Ovary (tissue), 3 donors: ENCODE measurements at regions not wholly inside any gene's neighbourhood (a gene's known extent, or its start where the extent isn't known, plus 50 kb on each side); places are given as distances from the start of the nearest gene placed in this dataset.

Experiments
- POLR2A ChIP-seq: fragments of 450-650 bp; IDR thresholded peaks from one replicate; pipeline ENCODE4 v1.6.1; 2017; ENCODE audit warnings: antibody characterized with exemption, mild to moderate bottlenecking, moderate library complexity
- TF ChIP-seq, protein P1 (sequence below), 3 donors: fragments of 450-650 bp in 2 of 3; fragments of 200-600 bp in 1 of 3; IDR thresholded peaks; one replicate each; pipeline versions ENCODE4 v1.5.1 to v1.8.0; 2016 to 2022; ENCODE audit warnings: antibody characterized with exemption in 3 of 3, mild to moderate bottlenecking in 1 of 3
- donor health status: DM: no; HTN: no; CAD: no.

DNA sequence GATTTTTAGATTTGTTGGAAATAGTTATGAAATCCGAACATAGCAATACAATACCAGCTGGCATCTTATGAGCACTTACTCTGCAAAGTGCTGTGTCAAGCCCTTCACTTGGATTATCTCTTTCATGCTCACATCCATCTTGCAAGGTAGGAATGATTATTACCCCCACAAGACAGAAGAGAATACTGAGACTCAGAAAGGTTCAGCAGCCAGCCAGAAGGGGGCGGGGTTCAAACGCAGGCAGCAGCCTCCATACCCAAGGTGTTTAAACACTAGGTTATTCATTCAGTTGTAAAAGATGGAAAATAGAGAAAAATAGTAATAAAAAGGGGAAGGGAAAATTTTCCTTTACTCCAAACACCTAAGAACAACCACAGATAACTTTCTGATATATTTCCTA is 158.5 kb downstream of the CCDC34 start:
- no peak for TF ChIP-seq POLR2A
- TF ChIP-seq, protein P1, sequence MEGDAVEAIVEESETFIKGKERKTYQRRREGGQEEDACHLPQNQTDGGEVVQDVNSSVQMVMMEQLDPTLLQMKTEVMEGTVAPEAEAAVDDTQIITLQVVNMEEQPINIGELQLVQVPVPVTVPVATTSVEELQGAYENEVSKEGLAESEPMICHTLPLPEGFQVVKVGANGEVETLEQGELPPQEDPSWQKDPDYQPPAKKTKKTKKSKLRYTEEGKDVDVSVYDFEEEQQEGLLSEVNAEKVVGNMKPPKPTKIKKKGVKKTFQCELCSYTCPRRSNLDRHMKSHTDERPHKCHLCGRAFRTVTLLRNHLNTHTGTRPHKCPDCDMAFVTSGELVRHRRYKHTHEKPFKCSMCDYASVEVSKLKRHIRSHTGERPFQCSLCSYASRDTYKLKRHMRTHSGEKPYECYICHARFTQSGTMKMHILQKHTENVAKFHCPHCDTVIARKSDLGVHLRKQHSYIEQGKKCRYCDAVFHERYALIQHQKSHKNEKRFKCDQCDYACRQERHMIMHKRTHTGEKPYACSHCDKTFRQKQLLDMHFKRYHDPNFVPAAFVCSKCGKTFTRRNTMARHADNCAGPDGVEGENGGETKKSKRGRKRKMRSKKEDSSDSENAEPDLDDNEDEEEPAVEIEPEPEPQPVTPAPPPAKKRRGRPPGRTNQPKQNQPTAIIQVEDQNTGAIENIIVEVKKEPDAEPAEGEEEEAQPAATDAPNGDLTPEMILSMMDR (IDR thresholded peaks at IDR 0.05), result no peak
